SK-N-MC (cell line): ENCODE measurements at regions not wholly inside any gene's neighbourhood (a gene's known extent, or its start where the extent isn't known, plus 50 kb on each side); places are given as distances from the start of the nearest gene placed in this dataset.

Experiments used
- EZH2 ChIP-seq: fragments of 200-600 bp; sonication (generic); IDR thresholded peaks from one replicate; pipeline ENCODE4 v1.6.1; 2017; ENCODE audit warnings: antibody characterized with exemption
- FOXP2 ChIP-seq: optimal IDR thresholded peaks from 2 replicates; pipeline ENCODE3; 2011; ENCODE audit warnings: mild to moderate bottlenecking, moderate library complexity; ENCODE audit not compliant: insufficient read depth; ENCODE audit errors: extremely low read length, control extremely low read depth
- POLR2AphosphoS5 ChIP-seq: IDR thresholded peaks from 2 replicates; pipeline ENCODE4 v1.6.1; 2012; ENCODE audit warnings: mild to moderate bottlenecking, low read depth, low read length, borderline replicate concordance

DNA sequence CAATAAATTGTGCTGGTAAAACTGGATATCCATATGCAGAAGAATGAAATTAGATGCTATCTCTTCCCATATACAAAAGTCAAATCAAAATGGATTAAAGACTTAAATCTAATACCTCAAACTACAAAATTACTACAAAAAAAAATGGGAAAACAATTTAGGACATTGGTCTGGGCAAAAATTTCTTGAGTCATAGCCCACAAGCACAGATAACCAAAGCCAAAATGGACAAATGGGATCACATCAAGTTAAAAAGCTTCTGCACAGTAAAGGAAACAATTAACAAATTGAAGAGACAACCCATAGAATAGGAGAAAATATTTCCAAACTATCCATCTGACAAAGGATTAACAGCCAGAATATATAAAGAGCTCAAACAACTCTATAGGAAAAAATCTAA is 264.6 kb downstream of the NUAK1 start:
- TF ChIP-seq EZH2 (no peak), POLR2AphosphoS5 (no peak), FOXP2 (no peak)
